Lower leg skin (tissue), 4 donors: ENCODE measurements at regions not wholly inside any gene's neighbourhood (a gene's known extent, or its start where the extent isn't known, plus 50 kb on each side); places are given as distances from the start of the nearest gene placed in this dataset.

Experiments used
- DNase-seq, 2 donors: peaks; one replicate each; pipeline ENCODE4 v3.0.0-alpha.2; 2019; ENCODE audit warnings: low spot score in 2 of 2
- H3K4me3 ChIP-seq: fragments of 200-600 bp; sonication (generic); 2 replicates; pipeline ENCODE4 v1.5.1; 2017; ENCODE audit warnings: mild to moderate bottlenecking, low read depth; ENCODE audit not compliant: poor library complexity, severe bottlenecking
- POLR2A ChIP-seq, 2 donors: fragments of 450-650 bp; IDR thresholded peaks; one replicate each; pipeline ENCODE4 v1.6.1; 2016 to 2017; ENCODE audit warnings: antibody characterized with exemption in 2 of 2, mild to moderate bottlenecking in 1 of 2, moderate library complexity in 1 of 2
- WGBS, 2 donors: methylation state at CpG; one replicate each; pipeline ENCODE4 v1.1.5; 2018; 5-methylcytosine and 5-hydroxymethylcytosine counted together
- intact Hi-C: fragments of 100-400 bp; cut with DNase I; formaldehyde crosslinking; loops from one replicate; pipeline ENCODE4 v1.15.0; 2023; ENCODE audit warnings: low total_unique reads
- TF ChIP-seq, protein P1 (sequence below), 3 donors: fragments of 450-650 bp; IDR thresholded peaks; one replicate each; pipeline ENCODE4 v1.5.1; 2016; ENCODE audit warnings: antibody characterized with exemption in 3 of 3, mild to moderate bottlenecking in 3 of 3, moderate library complexity in 2 of 3

- no peak overlapping the region for H3K4me3 ChIP-seq
- intact Hi-C loops, result no loop called here
- TF ChIP-seq, protein P1, sequence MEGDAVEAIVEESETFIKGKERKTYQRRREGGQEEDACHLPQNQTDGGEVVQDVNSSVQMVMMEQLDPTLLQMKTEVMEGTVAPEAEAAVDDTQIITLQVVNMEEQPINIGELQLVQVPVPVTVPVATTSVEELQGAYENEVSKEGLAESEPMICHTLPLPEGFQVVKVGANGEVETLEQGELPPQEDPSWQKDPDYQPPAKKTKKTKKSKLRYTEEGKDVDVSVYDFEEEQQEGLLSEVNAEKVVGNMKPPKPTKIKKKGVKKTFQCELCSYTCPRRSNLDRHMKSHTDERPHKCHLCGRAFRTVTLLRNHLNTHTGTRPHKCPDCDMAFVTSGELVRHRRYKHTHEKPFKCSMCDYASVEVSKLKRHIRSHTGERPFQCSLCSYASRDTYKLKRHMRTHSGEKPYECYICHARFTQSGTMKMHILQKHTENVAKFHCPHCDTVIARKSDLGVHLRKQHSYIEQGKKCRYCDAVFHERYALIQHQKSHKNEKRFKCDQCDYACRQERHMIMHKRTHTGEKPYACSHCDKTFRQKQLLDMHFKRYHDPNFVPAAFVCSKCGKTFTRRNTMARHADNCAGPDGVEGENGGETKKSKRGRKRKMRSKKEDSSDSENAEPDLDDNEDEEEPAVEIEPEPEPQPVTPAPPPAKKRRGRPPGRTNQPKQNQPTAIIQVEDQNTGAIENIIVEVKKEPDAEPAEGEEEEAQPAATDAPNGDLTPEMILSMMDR (IDR thresholded peaks at IDR 0.05), result no peak
- no peak for TF ChIP-seq POLR2A (IDR thresholded peaks at IDR 0.05)
- DNase-seq, result no peak
- WGBS, 2 donors, result 85 to 89% methylated on average over 7 of the region's 7 CpGs
Observed at GRCh38 chr1:81032374-81032773, 768.4 kb upstream of the ADGRL2 start.

DNA sequence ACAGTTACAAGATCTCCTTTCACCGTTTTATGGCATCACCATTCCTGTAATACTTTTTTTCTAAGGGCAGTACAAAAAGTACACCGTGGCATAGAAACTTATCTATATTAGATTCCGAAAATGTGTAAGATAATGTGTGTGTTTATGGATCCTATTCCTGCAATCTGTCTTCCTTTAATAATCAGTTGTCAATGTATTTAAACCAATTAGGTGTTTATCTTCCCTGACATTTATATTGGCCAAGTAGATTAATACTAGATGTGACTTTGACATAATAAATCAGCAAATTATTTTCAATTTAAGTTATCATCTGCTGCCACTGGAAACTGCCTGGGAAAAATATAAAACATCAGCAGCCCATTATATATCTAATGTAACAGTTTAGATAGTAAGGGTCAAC, 770.3 kb upstream of the ADGRL2 start:
- WGBS, 2 donors, result 63 to 72% methylated on average over 3 of the region's 3 CpGs
- intact Hi-C loops, result no loop called here
- TF ChIP-seq, protein P1 (IDR thresholded peaks at IDR 0.05), result no peak
- no peak for TF ChIP-seq POLR2A (IDR thresholded peaks at IDR 0.05)
- H3K4me3 ChIP-seq, result no peak overlapping the region
- no peak for DNase-seq

DNA sequence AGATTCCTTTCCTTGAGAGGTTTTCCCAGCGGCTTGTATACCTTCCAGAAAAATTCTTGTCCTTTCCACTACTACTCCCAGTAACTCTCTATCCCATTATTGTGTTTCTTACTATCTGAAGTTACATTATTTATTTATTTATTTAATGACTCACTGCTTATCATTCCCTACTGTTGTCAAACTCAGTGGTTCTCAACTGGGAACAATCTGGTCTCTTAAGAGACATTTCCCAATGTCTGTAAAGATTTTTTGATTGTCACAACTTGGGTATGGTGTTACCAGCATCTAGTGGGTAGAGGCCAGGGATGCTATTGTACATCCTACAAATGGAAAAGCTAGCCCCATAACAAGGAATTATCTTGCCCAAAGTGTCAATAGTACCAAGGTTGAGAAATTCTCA, 771.5 kb upstream of the ADGRL2 start:
- no peak for DNase-seq
- TF ChIP-seq POLR2A (IDR thresholded peaks at IDR 0.05), result no peak
- TF ChIP-seq, protein P1 (IDR thresholded peaks at IDR 0.05), result no peak
- H3K4me3 ChIP-seq, result no peak overlapping the region
- 90 to 95% methylated on average over 1 of the region's 1 CpG for WGBS, 2 donors
- intact Hi-C loops, result no loop called here

- H3K4me3 ChIP-seq, result no peak overlapping the region
- no peak for DNase-seq
- intact Hi-C loops, result no loop called here
- whole genome bisulfite sequencing, 2 donors, result 84 to 91% methylated on average over 5 of the region's 5 CpGs
- no peak for TF ChIP-seq POLR2A (IDR thresholded peaks at IDR 0.05)
- TF ChIP-seq, protein P1 (IDR thresholded peaks at IDR 0.05), result no peak
Observed at GRCh38 chr1:81023187-81023724, 777.5 kb upstream of the ADGRL2 start.

- intact Hi-C loops, result no loop called here
- H3K4me3 ChIP-seq, result no peak overlapping the region
- no peak for TF ChIP-seq POLR2A (IDR thresholded peaks at IDR 0.05)
- TF ChIP-seq, protein P1 (IDR thresholded peaks at IDR 0.05), result no peak
- no peak for DNase-seq
- WGBS, 2 donors, result 75 to 84% methylated on average over 1 of the region's 1 CpG
Observed at GRCh38 chr1:81021134-81021533, 779.6 kb upstream of the ADGRL2 start.

DNA sequence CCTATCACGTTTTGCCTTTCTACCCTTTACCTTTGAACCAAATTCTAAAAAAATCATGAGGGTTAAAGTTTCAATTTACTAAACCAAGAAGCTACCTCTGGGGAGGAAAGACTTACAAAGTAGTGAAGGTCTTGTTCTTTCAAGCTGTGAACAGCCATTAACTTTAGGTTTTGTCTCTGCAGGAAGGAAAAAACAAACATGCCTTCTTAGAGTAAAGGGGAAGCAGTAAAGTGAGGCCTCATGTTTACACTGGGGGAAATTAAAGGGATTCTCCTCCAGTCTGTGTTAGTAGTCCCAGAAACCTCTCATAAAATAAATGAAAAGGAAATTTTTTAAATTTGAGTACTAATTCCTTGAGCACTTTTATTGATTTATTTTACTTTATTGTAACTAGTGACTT, 780.2 kb upstream of the ADGRL2 start:
- TF ChIP-seq, protein P1 (IDR thresholded peaks at IDR 0.05), result no peak
- no peak for TF ChIP-seq POLR2A (IDR thresholded peaks at IDR 0.05)
- intact Hi-C loops, result no loop called here
- 81 to 90% methylated on average over 1 of the region's 1 CpG for WGBS, 2 donors
- no peak for DNase-seq
- H3K4me3 ChIP-seq, result no peak overlapping the region
